ENCODE measurements at regions not wholly inside any gene's neighbourhood (a gene's known extent, or its start where the extent isn't known, plus 50 kb on each side); places are given as distances from the start of the nearest gene placed in this dataset.

- no peak for TF ChIP-seq TCF12 (IDR thresholded peaks at IDR 0.05; ENCODE audit: low read depth)
- TF ChIP-seq TAF1 (IDR thresholded peaks at IDR 0.05; ENCODE audit: low read depth) = no peak
- no peak for TF ChIP-seq USF1 (IDR thresholded peaks at IDR 0.05)
- no peak for TF ChIP-seq YY1 (IDR thresholded peaks at IDR 0.05; ENCODE audit: low read depth)
- TF ChIP-seq EP300 (IDR thresholded peaks at IDR 0.05; ENCODE audit: borderline replicate concordance) = no peak
- no peak for TF ChIP-seq MAX (IDR thresholded peaks at IDR 0.05)
- no peak for TF ChIP-seq NFIC (IDR thresholded peaks at IDR 0.05)
- TF ChIP-seq REST (IDR thresholded peaks at IDR 0.05; ENCODE audit: low read depth) = no peak
- TF ChIP-seq EGR1 (IDR thresholded peaks at IDR 0.05) = no peak
- no peak for TF ChIP-seq CEBPB (IDR thresholded peaks at IDR 0.05)
- TF ChIP-seq CREB1 (IDR thresholded peaks at IDR 0.05; ENCODE audit: low read depth) = no peak
- TF ChIP-seq FOXM1 (IDR thresholded peaks at IDR 0.05; ENCODE audit: borderline replicate concordance, low read depth) = no peak
- no peak for TF ChIP-seq ZBTB7A (IDR thresholded peaks at IDR 0.05; ENCODE audit: low read depth)
- no peak for TF ChIP-seq TEAD4 (IDR thresholded peaks at IDR 0.05)
- TF ChIP-seq RAD21 (IDR thresholded peaks at IDR 0.05; ENCODE audit: low read depth) = no peak
These were observed 2175.9 kb downstream of the PCDH9 start for GRCh38 chr13:65054277-65054676.

- TF ChIP-seq MAX (IDR thresholded peaks at IDR 0.05) = no peak
- TF ChIP-seq FOXM1 (IDR thresholded peaks at IDR 0.05; ENCODE audit: borderline replicate concordance, low read depth) = no peak
- no peak for TF ChIP-seq EGR1 (IDR thresholded peaks at IDR 0.05)
- no peak for TF ChIP-seq EP300 (IDR thresholded peaks at IDR 0.05; ENCODE audit: borderline replicate concordance)
- TF ChIP-seq ZBTB7A (IDR thresholded peaks at IDR 0.05; ENCODE audit: low read depth) = no peak
- TF ChIP-seq CREB1 (IDR thresholded peaks at IDR 0.05; ENCODE audit: low read depth) = no peak
- TF ChIP-seq YY1 (IDR thresholded peaks at IDR 0.05; ENCODE audit: low read depth) = no peak
- no peak for TF ChIP-seq NFIC (IDR thresholded peaks at IDR 0.05)
- no peak for TF ChIP-seq CEBPB (IDR thresholded peaks at IDR 0.05)
- no peak for TF ChIP-seq TEAD4 (IDR thresholded peaks at IDR 0.05)
- no peak for TF ChIP-seq USF1 (IDR thresholded peaks at IDR 0.05)
- no peak for TF ChIP-seq REST (IDR thresholded peaks at IDR 0.05; ENCODE audit: low read depth)
- no peak for TF ChIP-seq TCF12 (IDR thresholded peaks at IDR 0.05; ENCODE audit: low read depth)
- TF ChIP-seq RAD21 (IDR thresholded peaks at IDR 0.05; ENCODE audit: low read depth) = no peak
- no peak for TF ChIP-seq TAF1 (IDR thresholded peaks at IDR 0.05; ENCODE audit: low read depth)
These were observed 2193.1 kb downstream of the PCDH9 start for GRCh38 chr13:65036999-65037398.

GRCh38 chr13:65035302-65035701 is 2194.8 kb downstream of the PCDH9 start:
- no peak for TF ChIP-seq FOXM1 (IDR thresholded peaks at IDR 0.05; ENCODE audit: borderline replicate concordance, low read depth)
- TF ChIP-seq EGR1 (IDR thresholded peaks at IDR 0.05) = no peak
- TF ChIP-seq USF1 (IDR thresholded peaks at IDR 0.05) = no peak
- TF ChIP-seq EP300 (IDR thresholded peaks at IDR 0.05; ENCODE audit: borderline replicate concordance) = no peak
- TF ChIP-seq NFIC (IDR thresholded peaks at IDR 0.05) = no peak
- TF ChIP-seq MAX (IDR thresholded peaks at IDR 0.05) = no peak
- TF ChIP-seq CEBPB (IDR thresholded peaks at IDR 0.05) = no peak
- TF ChIP-seq TCF12 (IDR thresholded peaks at IDR 0.05; ENCODE audit: low read depth) = no peak
- no peak for TF ChIP-seq YY1 (IDR thresholded peaks at IDR 0.05; ENCODE audit: low read depth)
- TF ChIP-seq RAD21 (IDR thresholded peaks at IDR 0.05; ENCODE audit: low read depth) = no peak
- TF ChIP-seq ZBTB7A (IDR thresholded peaks at IDR 0.05; ENCODE audit: low read depth) = no peak
- no peak for TF ChIP-seq REST (IDR thresholded peaks at IDR 0.05; ENCODE audit: low read depth)
- no peak for TF ChIP-seq TAF1 (IDR thresholded peaks at IDR 0.05; ENCODE audit: low read depth)

GRCh38 chr13:65034266-65034665 is 2195.9 kb downstream of the PCDH9 start:
- TF ChIP-seq FOXM1 (IDR thresholded peaks at IDR 0.05; ENCODE audit: borderline replicate concordance, low read depth) (no peak), MAX (IDR thresholded peaks at IDR 0.05) (no peak), EGR1 (IDR thresholded peaks at IDR 0.05) (no peak), YY1 (IDR thresholded peaks at IDR 0.05; ENCODE audit: low read depth) (no peak), REST (IDR thresholded peaks at IDR 0.05; ENCODE audit: low read depth) (no peak), CEBPB (IDR thresholded peaks at IDR 0.05) (no peak), ZBTB7A (IDR thresholded peaks at IDR 0.05; ENCODE audit: low read depth) (no peak), EP300 (IDR thresholded peaks at IDR 0.05; ENCODE audit: borderline replicate concordance) (no peak), RAD21 (IDR thresholded peaks at IDR 0.05; ENCODE audit: low read depth) (no peak), TEAD4 (IDR thresholded peaks at IDR 0.05) (no peak), USF1 (IDR thresholded peaks at IDR 0.05) (no peak), TCF12 (IDR thresholded peaks at IDR 0.05; ENCODE audit: low read depth) (no peak), CREB1 (IDR thresholded peaks at IDR 0.05; ENCODE audit: low read depth) (no peak), NFIC (IDR thresholded peaks at IDR 0.05) (no peak), TAF1 (IDR thresholded peaks at IDR 0.05; ENCODE audit: low read depth) (no peak)
